ENCODE measurements at regions not wholly inside any gene's neighbourhood (a gene's known extent, or its start where the extent isn't known, plus 50 kb on each side); places are given as distances from the start of the nearest gene placed in this dataset.

DNA sequence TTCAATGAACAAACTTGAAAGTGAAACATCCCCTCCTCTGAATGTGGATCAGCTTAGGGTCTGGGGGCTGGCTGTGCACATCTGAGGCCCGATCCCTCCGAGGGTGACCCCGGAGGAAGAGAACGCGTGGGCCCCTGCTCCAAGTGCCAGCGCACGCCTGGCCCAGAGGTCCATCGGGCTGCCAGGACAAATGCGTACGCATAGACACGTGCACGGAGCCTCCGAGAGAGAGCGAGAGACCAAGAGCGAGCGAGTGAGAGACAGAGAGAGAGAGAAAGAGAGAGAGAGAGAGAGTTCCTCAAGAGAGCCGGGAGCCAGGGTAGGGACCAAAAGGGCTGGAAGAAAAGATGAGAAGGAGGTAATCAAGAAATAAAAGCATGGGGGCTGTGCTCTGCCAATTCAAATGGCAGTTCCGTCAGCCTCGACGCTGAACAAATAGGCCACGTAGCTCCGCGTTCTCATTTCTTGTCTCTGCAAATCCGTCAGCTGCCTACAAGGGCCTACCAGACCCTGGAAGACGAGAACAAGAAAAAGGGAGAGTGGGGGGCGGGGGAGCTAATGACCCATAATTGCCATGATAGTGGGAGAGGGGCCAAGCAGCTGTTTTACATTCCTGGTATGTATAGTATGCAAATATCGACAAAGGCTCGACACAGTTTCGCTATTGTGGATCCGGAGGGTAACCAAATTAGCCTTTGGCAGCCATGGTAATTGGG is 435.3 kb upstream of the ZFHX3 start (continued):
- peak; percentile 15 for TF ChIP-seq KDM4A (IDR thresholded peaks at IDR 0.05; ENCODE audit: low read depth, low read length, severe bottlenecking)
- TF ChIP-seq, protein P1, sequence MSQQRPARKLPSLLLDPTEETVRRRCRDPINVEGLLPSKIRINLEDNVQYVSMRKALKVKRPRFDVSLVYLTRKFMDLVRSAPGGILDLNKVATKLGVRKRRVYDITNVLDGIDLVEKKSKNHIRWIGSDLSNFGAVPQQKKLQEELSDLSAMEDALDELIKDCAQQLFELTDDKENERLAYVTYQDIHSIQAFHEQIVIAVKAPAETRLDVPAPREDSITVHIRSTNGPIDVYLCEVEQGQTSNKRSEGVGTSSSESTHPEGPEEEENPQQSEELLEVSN (IDR thresholded peaks at IDR 0.05), result peak; percentile 82
- TF ChIP-seq EZH2 (IDR thresholded peaks at IDR 0.05; ENCODE audit: low read depth, low read length, severe bottlenecking), result peak; percentile 10
- no peak for TF ChIP-seq CEBPB (IDR thresholded peaks at IDR 0.05; ENCODE audit: low read depth, low read length)
- peak; percentile 86 for TF ChIP-seq TEAD4 (IDR thresholded peaks at IDR 0.05; ENCODE audit: low read depth, low read length)
- TF ChIP-seq POLR2AphosphoS5 (IDR thresholded peaks at IDR 0.05; ENCODE audit: low read depth, low read length), result no peak
- TF ChIP-seq ASH2L (IDR thresholded peaks at IDR 0.05; ENCODE audit: low read length), result peak; percentile 62

Data from H1 (cell line).